ENCODE measurements at regions not wholly inside any gene's neighbourhood (a gene's known extent, or its start where the extent isn't known, plus 50 kb on each side); places are given as distances from the start of the nearest gene placed in this dataset.

GRCh38 chr3:135885885-135886284, 79.6 kb upstream of the PPP2R3A start:
- no peak for DNase-seq

GRCh38 chr3:135887220-135887619, 78.3 kb upstream of the PPP2R3A start:
- no peak for DNase-seq

GRCh38 chr3:135889443-135889842, 76.1 kb upstream of the PPP2R3A start:
- no peak for DNase-seq

- DNase-seq = no peak
These were observed 74.4 kb upstream of the PPP2R3A start for GRCh38 chr3:135891121-135891520.

GRCh38 chr3:135895106-135895733, 70.3 kb upstream of the PPP2R3A start:
- DNase-seq = peak; percentile 20 to 25

GRCh38 chr3:135895734-135896121, 69.8 kb upstream of the PPP2R3A start:
- DNase-seq = no peak

- DNase-seq = no peak
These were observed 68.9 kb upstream of the PPP2R3A start for GRCh38 chr3:135896613-135897012.

GRCh38 chr3:135897715-135898114, 67.8 kb upstream of the PPP2R3A start:
- no peak for DNase-seq

GRCh38 chr3:135898774-135899173, 66.8 kb upstream of the PPP2R3A start:
- DNase-seq = no peak

- no peak for DNase-seq
These were observed 60.3 kb upstream of the PPP2R3A start for GRCh38 chr3:135905058-135905724.

- no peak for DNase-seq
These were observed 57.9 kb upstream of the PPP2R3A start for GRCh38 chr3:135907422-135908165.

- no peak for DNase-seq
These were observed 57.3 kb upstream of the PPP2R3A start for GRCh38 chr3:135908225-135908624.

GRCh38 chr3:135908737-135909136, 56.8 kb upstream of the PPP2R3A start:
- DNase-seq = no peak

GRCh38 chr3:135911110-135911509, 54.4 kb upstream of the PPP2R3A start:
- DNase-seq = no peak

- no peak for DNase-seq
These were observed 50.3 kb upstream of the PPP2R3A start for GRCh38 chr3:135915206-135915605.
